H9 (cell line): ENCODE measurements at regions not wholly inside any gene's neighbourhood (a gene's known extent, or its start where the extent isn't known, plus 50 kb on each side); places are given as distances from the start of the nearest gene placed in this dataset.

Source experiments
- DNase-seq: peaks from one replicate; pipeline ENCODE4 v3.0.0-alpha.2; 2017
- H2AFZ ChIP-seq: one replicate; pipeline ENCODE4 v1.6.1; 2013; ENCODE audit warnings: mild to moderate bottlenecking, low read length, control low read depth, moderate library complexity
- H2AK5ac ChIP-seq: 2 replicates; pipeline ENCODE4 v1.6.1; 2013; ENCODE audit warnings: low read length, control low read depth, mixed read lengths; ENCODE audit not compliant: insufficient read length
- H2BK120ac ChIP-seq: one replicate; pipeline ENCODE4 v1.6.1; 2013; ENCODE audit warnings: low read depth, mild to moderate bottlenecking, low read length, control low read depth, inconsistent platforms; ENCODE audit not compliant: poor library complexity, severe bottlenecking
- H2BK12ac ChIP-seq: 2 replicates; pipeline ENCODE4 v1.6.1; 2013; ENCODE audit warnings: low read length, control low read depth, mixed read lengths, low read depth; ENCODE audit not compliant: insufficient read length
- H2BK15ac ChIP-seq: 2 replicates; pipeline ENCODE4 v1.6.1; 2013; ENCODE audit warnings: low read depth, low read length, control low read depth
- H2BK20ac ChIP-seq: one replicate; pipeline ENCODE4 v1.6.1; 2013; ENCODE audit warnings: low read depth, mild to moderate bottlenecking, low read length, control low read depth, inconsistent platforms; ENCODE audit not compliant: poor library complexity, severe bottlenecking
- H2BK5ac ChIP-seq: 2 replicates; pipeline ENCODE4 v1.6.1; 2013; ENCODE audit warnings: low read length, control low read depth, mixed read lengths; ENCODE audit not compliant: insufficient read length
- H3K14ac ChIP-seq: 2 replicates; pipeline ENCODE4 v1.6.1; 2013; ENCODE audit warnings: low read length, control low read depth; ENCODE audit not compliant: insufficient read depth
- H3K18ac ChIP-seq: 2 replicates; pipeline ENCODE4 v1.6.1; 2013; ENCODE audit warnings: low read depth, mild to moderate bottlenecking, mixed read lengths, low read length, control low read depth; ENCODE audit not compliant: insufficient read length
- H3K23ac ChIP-seq: 2 replicates; pipeline ENCODE4 v1.6.1; 2013; ENCODE audit warnings: low read length, control low read depth, mixed read lengths, low read depth; ENCODE audit not compliant: insufficient read length
- H3K23me2 ChIP-seq: 2 replicates; pipeline ENCODE4 v1.6.1; 2013; ENCODE audit warnings: low read depth, mild to moderate bottlenecking, mixed read lengths, low read length, control low read depth; ENCODE audit not compliant: insufficient read length, poor library complexity, severe bottlenecking
- H3K27ac ChIP-seq: 2 replicates; pipeline ENCODE4 v1.5.1; 2013; ENCODE audit warnings: low read length, control low read depth, mixed read lengths, low read depth; ENCODE audit not compliant: insufficient read length
- H3K27me3 ChIP-seq: 2 replicates; pipeline ENCODE4 v1.6.1; 2013; ENCODE audit warnings: low read length, control low read depth, inconsistent platforms; ENCODE audit not compliant: insufficient read depth
- H3K4ac ChIP-seq: 2 replicates; pipeline ENCODE4 v1.6.1; 2013; ENCODE audit warnings: low read depth, mild to moderate bottlenecking, control low read depth, inconsistent platforms, low read length, moderate library complexity
- H3K4me1 ChIP-seq: 2 replicates; pipeline ENCODE4 v1.6.1; 2013; ENCODE audit warnings: low read length, control low read depth, inconsistent platforms; ENCODE audit not compliant: insufficient read depth
- H3K4me2 ChIP-seq: 2 replicates; pipeline ENCODE4 v1.6.1; 2013; ENCODE audit warnings: low read length, control low read depth, mixed read lengths; ENCODE audit not compliant: insufficient read length, insufficient read depth
- H3K56ac ChIP-seq: 2 replicates; pipeline ENCODE4 v1.6.1; 2013; ENCODE audit warnings: low read depth, mild to moderate bottlenecking, mixed read lengths, low read length, control low read depth; ENCODE audit not compliant: insufficient read length
- H3K79me1 ChIP-seq: 2 replicates; pipeline ENCODE4 v1.6.1; 2013; ENCODE audit warnings: low read depth, mild to moderate bottlenecking, moderate library complexity, low read length, control low read depth, inconsistent platforms; ENCODE audit not compliant: insufficient read depth, poor library complexity, severe bottlenecking
- H3K79me2 ChIP-seq: 2 replicates; pipeline ENCODE4 v1.6.1; 2013; ENCODE audit warnings: low read length, control low read depth, inconsistent platforms; ENCODE audit not compliant: insufficient read depth
- H3K9ac ChIP-seq: 2 replicates; pipeline ENCODE4 v1.6.1; 2013; ENCODE audit warnings: low read length, control low read depth, mixed read lengths; ENCODE audit not compliant: insufficient read length; ENCODE audit errors: extremely low read depth
- H3K9me3 ChIP-seq: one replicate; pipeline ENCODE4 v1.6.1; 2013; ENCODE audit warnings: low read depth, low read length, inconsistent platforms; ENCODE audit not compliant: control insufficient read depth
- H3T11ph ChIP-seq: one replicate; pipeline ENCODE4 v1.6.1; 2013; ENCODE audit warnings: mild to moderate bottlenecking, low read length, control low read depth, inconsistent platforms
- H4K20me1 ChIP-seq: one replicate; pipeline ENCODE4 v1.6.1; 2013; ENCODE audit not compliant: control insufficient read depth, insufficient read length, insufficient read depth
- H4K5ac ChIP-seq: 2 replicates; pipeline ENCODE4 v1.6.1; 2013; ENCODE audit warnings: low read depth, mild to moderate bottlenecking, mixed read lengths, low read length, control low read depth; ENCODE audit not compliant: insufficient read length
- H4K8ac ChIP-seq: replicated peaks from 2 replicates; pipeline ENCODE4 v1.6.1; 2013; ENCODE audit warnings: low read length, control low read depth, mixed read lengths, low read depth; ENCODE audit not compliant: insufficient read length
- H4K91ac ChIP-seq: 2 replicates; pipeline ENCODE4 v1.6.1; 2013; ENCODE audit warnings: low read depth, mild to moderate bottlenecking, moderate library complexity, mixed read lengths, low read length, control low read depth; ENCODE audit not compliant: insufficient read length
- H3K27ac Mint-ChIP-seq, 3 experiments: 2 replicates in 2 of 3; 3 replicates in 1 of 3; pipeline ENCODE4 v1.8.0; 2020 to 2021; ENCODE audit warnings: mixed read lengths in 3 of 3, mild to moderate bottlenecking in 1 of 3, moderate library complexity in 1 of 3
- H3K27me3 Mint-ChIP-seq: 2 replicates; pipeline ENCODE4 v1.8.0; 2021; ENCODE audit warnings: low read depth, mild to moderate bottlenecking, moderate library complexity, mixed read lengths
- H3K36me3 Mint-ChIP-seq, 3 experiments: 2 replicates in 2 of 3; 3 replicates in 1 of 3; pipeline ENCODE4 v1.8.0; 2020 to 2021; ENCODE audit warnings: low read depth in 3 of 3, mixed read lengths in 3 of 3; ENCODE audit not compliant: insufficient read depth in 1 of 3
- H3K4me1 Mint-ChIP-seq, 2 experiments: 2 replicates each; pipeline ENCODE4 v1.8.0; 2020; ENCODE audit warnings: mixed read lengths in 2 of 2
- H3K4me3 Mint-ChIP-seq, 2 experiments: 2 replicates in 1 of 2; 3 replicates in 1 of 2; pipeline ENCODE4 v1.8.0; 2020 to 2021; ENCODE audit warnings: mild to moderate bottlenecking in 2 of 2, mixed read lengths in 2 of 2, moderate library complexity in 1 of 2
- H3K9me3 Mint-ChIP-seq, 2 experiments: 2 replicates in 1 of 2; 3 replicates in 1 of 2; pipeline ENCODE4 v1.8.0; 2020; ENCODE audit warnings: mild to moderate bottlenecking in 2 of 2, mixed read lengths in 2 of 2, moderate library complexity in 1 of 2
- CTCF ChIP-seq: fragments of 200-600 bp; sonication (generic); conservative IDR thresholded peaks from 3 replicates; pipeline ENCODE4 v1.8.0; 2021; ENCODE audit warnings: antibody characterized with exemption, mild to moderate bottlenecking
- WGBS: extraction: QIAGEN DNeasy Blood & Tissue Kit; methylation state at CpG from one replicate; pipeline ENCODE4 v1.1.7; 2013; ENCODE audit warnings: missing lambda C conversion rate, low lambda C conversion rate, mixed read lengths; ENCODE audit not compliant: insufficient read length; ENCODE audit errors: extremely low coverage; 5-methylcytosine and 5-hydroxymethylcytosine counted together

GRCh38 chr7:110209884-110210283 is 881.0 kb upstream of the LRRN3 start:
- Mint-ChIP-seq H3K9me3 (peaks cover 13 to 15% of the 10 kb centered on the region in 2 experiments), H3K4me3 (no peak overlapping the region), H3K4me1 (no peaks in the 10 kb centered on the region), H3K27me3 (no peaks in the 10 kb centered on the region), H3K36me3 (peaks cover 9 to 16% (median 15%) of the 10 kb centered on the region in 3 experiments), H3K27ac (no peak overlapping the region)
- Histone ChIP-seq H3K23ac (no peak overlapping the region), H2BK15ac (no peak overlapping the region), H4K91ac (no peak overlapping the region), H3K79me1 (no peaks in the 10 kb centered on the region), H2BK120ac (no peak overlapping the region), H3K27ac (no peak overlapping the region), H3K9me3 (no peaks in the 10 kb centered on the region), H2AK5ac (no peak overlapping the region), H3K18ac (no peak overlapping the region), H4K20me1 (no peaks in the 10 kb centered on the region), H3K4me2 (no peak overlapping the region), H4K5ac (no peak overlapping the region), H3K56ac (no peak overlapping the region), H3K23me2 (no peaks in the 10 kb centered on the region), H3K79me2 (no peaks in the 10 kb centered on the region), H3T11ph (no peak overlapping the region), H2BK5ac (no peak overlapping the region), H2BK20ac (no peak overlapping the region), H2BK12ac (no peak overlapping the region), H3K9ac (no peak overlapping the region), H2AFZ (no peak overlapping the region), H3K14ac (no peak overlapping the region), H4K8ac (no peak overlapping the region), H3K27me3 (no peaks in the 10 kb centered on the region), H3K4me1 (no peaks in the 10 kb centered on the region), H3K4ac (no peak overlapping the region)
- WGBS, result no CpG with 5 or more reads among the region's 1 CpG
- TF ChIP-seq CTCF, result no peak
- DNase-seq, result no peak
